Neural progenitor cell (in vitro differentiated cells): ENCODE measurements at regions not wholly inside any gene's neighbourhood (a gene's known extent, or its start where the extent isn't known, plus 50 kb on each side); places are given as distances from the start of the nearest gene placed in this dataset.

Experiments
- DNase-seq: peaks from one replicate; pipeline ENCODE4 v3.0.0-alpha.2; 2016; ENCODE audit warnings: low spot score
- H2AFZ ChIP-seq: fragments of 200-600 bp; sonication (generic); replicated peaks from 2 replicates; pipeline ENCODE4 v1.6.1; 2016; ENCODE audit warnings: antibody characterized with exemption
- H3F3A ChIP-seq: fragments of 200-600 bp; sonication (generic); 2 replicates; pipeline ENCODE4 v1.6.1; 2016; ENCODE audit warnings: antibody characterized with exemption, low read depth
- H3K27ac ChIP-seq: fragments of 200-600 bp; sonication (generic); 2 replicates; pipeline ENCODE4 v1.5.1; 2016; ENCODE audit warnings: mild to moderate bottlenecking
- H3K27me3 ChIP-seq: fragments of 200-600 bp; sonication (generic); 2 replicates; pipeline ENCODE4 v1.6.1; 2016; ENCODE audit warnings: mild to moderate bottlenecking, moderate library complexity
- H3K36me3 ChIP-seq: fragments of 200-600 bp; sonication (generic); 2 replicates; pipeline ENCODE4 v1.5.1; 2016
- H3K4me1 ChIP-seq: fragments of 200-600 bp; sonication (generic); 2 replicates; pipeline ENCODE4 v1.6.1; 2016; ENCODE audit warnings: mixed run types
- H3K4me2 ChIP-seq: fragments of 200-600 bp; sonication (generic); 2 replicates; pipeline ENCODE4 v1.6.1; 2016
- H3K4me3 ChIP-seq: fragments of 200-600 bp; sonication (generic); 2 replicates; pipeline ENCODE4 v1.5.1; 2016
- H3K79me2 ChIP-seq: fragments of 200-600 bp; sonication (generic); 2 replicates; pipeline ENCODE4 v1.6.1; 2016; ENCODE audit warnings: low read depth
- H3K9ac ChIP-seq: fragments of 200-600 bp; sonication (generic); 2 replicates; pipeline ENCODE4 v1.6.1; 2016
- H3K9me3 ChIP-seq: fragments of 200-600 bp; sonication (generic); 2 replicates; pipeline ENCODE4 v1.5.1; 2016; ENCODE audit warnings: low read depth
- H4K20me1 ChIP-seq: fragments of 200-600 bp; sonication (generic); 2 replicates; pipeline ENCODE4 v1.6.1; 2016; ENCODE audit warnings: low read depth
- H3K27ac Mint-ChIP-seq: 3 replicates; pipeline ENCODE4 v1.8.0; 2021; ENCODE audit warnings: mixed read lengths
- H3K27me3 Mint-ChIP-seq: 2 replicates; pipeline ENCODE4 v1.8.0; 2022; ENCODE audit warnings: low read depth, mild to moderate bottlenecking, inconsistent platforms, moderate library complexity, mixed read lengths; ENCODE audit not compliant: insufficient read depth
- H3K36me3 Mint-ChIP-seq: 3 replicates; pipeline ENCODE4 v1.8.0; 2021; ENCODE audit warnings: mixed read lengths
- H3K4me1 Mint-ChIP-seq: 3 replicates; pipeline ENCODE4 v1.8.0; 2021; ENCODE audit warnings: mixed read lengths
- H3K4me3 Mint-ChIP-seq: 3 replicates; pipeline ENCODE4 v1.8.0; 2021; ENCODE audit warnings: mild to moderate bottlenecking, moderate library complexity, mixed read lengths
- H3K9me3 Mint-ChIP-seq: 3 replicates; pipeline ENCODE4 v1.8.0; 2020; ENCODE audit warnings: mixed read lengths
- CTCF ChIP-seq: fragments of 200-600 bp; sonication (generic); IDR thresholded peaks from 2 replicates; pipeline ENCODE4 v1.5.1; 2017; ENCODE audit warnings: antibody characterized with exemption, mild to moderate bottlenecking
- EZH2 ChIP-seq: fragments of 200-600 bp; sonication (generic); IDR thresholded peaks from 2 replicates; pipeline ENCODE4 v1.6.1; 2017; ENCODE audit warnings: antibody characterized with exemption, mild to moderate bottlenecking, moderate library complexity
- EZH2phosphoT487 ChIP-seq: fragments of 200-600 bp; sonication (generic); IDR thresholded peaks from 2 replicates; pipeline ENCODE4 v1.6.1; 2017; ENCODE audit warnings: antibody characterized with exemption

- Histone ChIP-seq H4K20me1 (no peaks in the 10 kb centered on the region), H3F3A (no peaks in the 10 kb centered on the region), H3K4me1 (no peaks in the 10 kb centered on the region), H2AFZ (no peak overlapping the region), H3K79me2 (no peaks in the 10 kb centered on the region), H3K9ac (no peak overlapping the region), H3K4me3 (no peak overlapping the region), H3K4me2 (no peak overlapping the region), H3K27ac (no peak overlapping the region), H3K27me3 (no peaks in the 10 kb centered on the region), H3K36me3 (no peaks in the 10 kb centered on the region), H3K9me3 (no peaks in the 10 kb centered on the region)
- DNase-seq: no peak
- Mint-ChIP-seq H3K27ac (no peak overlapping the region), H3K4me3 (no peak overlapping the region), H3K36me3 (no peaks in the 10 kb centered on the region), H3K9me3 (no peaks in the 10 kb centered on the region), H3K4me1 (no peaks in the 10 kb centered on the region), H3K27me3 (peaks cover 4% of the 10 kb centered on the region)
- TF ChIP-seq EZH2 (no peak), CTCF (no peak), EZH2phosphoT487 (no peak)
Observed at GRCh38 chr17:68710976-68711375, 109.8 kb upstream of the FAM20A start.

- Histone ChIP-seq H3K27me3 (no peaks in the 10 kb centered on the region), H3K4me3 (no peak overlapping the region), H3K36me3 (no peaks in the 10 kb centered on the region), H3K79me2 (no peaks in the 10 kb centered on the region), H3F3A (no peaks in the 10 kb centered on the region), H4K20me1 (no peaks in the 10 kb centered on the region), H3K9me3 (no peaks in the 10 kb centered on the region), H3K9ac (no peak overlapping the region), H2AFZ (no peak overlapping the region), H3K4me2 (no peak overlapping the region), H3K27ac (no peak overlapping the region), H3K4me1 (no peaks in the 10 kb centered on the region)
- H3K27me3 Mint-ChIP-seq: peaks cover 4% of the 10 kb centered on the region
- no peak overlapping the region for H3K27ac Mint-ChIP-seq
- no peak for TF ChIP-seq EZH2phosphoT487
- TF ChIP-seq EZH2: no peak
- no peak for TF ChIP-seq CTCF
- no peak for DNase-seq
- H3K9me3 Mint-ChIP-seq: no peaks in the 10 kb centered on the region
- no peaks in the 10 kb centered on the region for H3K36me3 Mint-ChIP-seq
- H3K4me3 Mint-ChIP-seq: no peak overlapping the region
- no peaks in the 10 kb centered on the region for H3K4me1 Mint-ChIP-seq
Observed at GRCh38 chr17:68710035-68710780, 109.0 kb upstream of the FAM20A start.

- no peak overlapping the region for H3K27ac Mint-ChIP-seq
- H3K4me3 Mint-ChIP-seq: no peak overlapping the region
- Histone ChIP-seq H3K9me3 (no peaks in the 10 kb centered on the region), H4K20me1 (no peaks in the 10 kb centered on the region), H3K27me3 (no peaks in the 10 kb centered on the region), H3F3A (no peaks in the 10 kb centered on the region), H2AFZ (no peak overlapping the region), H3K4me3 (no peak overlapping the region), H3K4me1 (no peaks in the 10 kb centered on the region), H3K4me2 (no peak overlapping the region), H3K36me3 (no peaks in the 10 kb centered on the region), H3K9ac (no peak overlapping the region), H3K27ac (no peak overlapping the region), H3K79me2 (no peaks in the 10 kb centered on the region)
- no peaks in the 10 kb centered on the region for H3K4me1 Mint-ChIP-seq
- H3K36me3 Mint-ChIP-seq: no peaks in the 10 kb centered on the region
- H3K9me3 Mint-ChIP-seq: no peaks in the 10 kb centered on the region
- no peak for DNase-seq
- no peak for TF ChIP-seq EZH2
- TF ChIP-seq EZH2phosphoT487: no peak
- TF ChIP-seq CTCF: no peak
- peaks cover 4% of the 10 kb centered on the region for H3K27me3 Mint-ChIP-seq
Observed at GRCh38 chr17:68709461-68709860, 108.3 kb upstream of the FAM20A start.
